ENCODE measurements at regions not wholly inside any gene's neighbourhood (a gene's known extent, or its start where the extent isn't known, plus 50 kb on each side); places are given as distances from the start of the nearest gene placed in this dataset.
A peak's percentile ranks its signal among the peaks of the same experiment; 100 is the strongest.

DNA sequence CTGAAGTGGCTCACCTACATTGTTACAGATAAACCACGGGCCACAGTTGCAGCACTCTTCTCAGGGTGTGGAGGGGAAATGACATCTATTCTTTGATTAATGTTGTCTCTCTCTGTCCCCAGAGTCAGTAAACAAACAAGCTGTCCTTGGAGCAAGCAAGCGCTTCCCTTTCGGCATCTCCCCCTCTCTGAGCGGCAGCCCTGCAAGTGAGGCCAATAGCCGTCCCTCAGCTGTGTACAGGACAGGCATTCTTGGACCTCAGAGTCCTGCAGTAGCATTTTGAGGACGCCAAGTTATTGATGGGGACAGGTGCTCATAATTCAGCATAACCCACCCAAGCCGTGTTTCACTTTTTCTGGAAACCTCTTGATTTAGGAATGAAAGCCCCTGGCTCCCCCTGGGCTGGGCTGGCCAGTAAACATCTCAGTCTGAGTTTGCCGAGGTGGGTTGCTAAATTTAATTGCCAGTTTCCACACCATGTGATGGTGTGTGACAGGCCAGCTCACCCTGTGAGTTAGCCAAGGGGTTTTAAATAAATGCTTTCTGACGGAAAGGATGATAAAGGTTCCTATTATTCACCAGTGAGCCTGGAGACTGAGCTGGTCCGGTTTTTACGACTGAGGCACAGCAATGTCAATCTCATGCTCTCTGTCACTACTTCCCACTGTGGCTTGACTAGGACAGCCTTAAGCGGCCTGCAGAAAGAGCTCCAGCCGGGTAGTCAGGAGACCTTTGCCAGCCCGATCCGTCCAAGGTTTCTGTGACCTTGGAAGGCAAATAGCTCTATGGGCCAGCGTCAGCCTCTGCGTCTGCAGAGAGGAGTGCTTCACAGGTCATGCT lies 214.8 kb upstream of the RREB1 start:
- no peak for DNase-seq

DNA sequence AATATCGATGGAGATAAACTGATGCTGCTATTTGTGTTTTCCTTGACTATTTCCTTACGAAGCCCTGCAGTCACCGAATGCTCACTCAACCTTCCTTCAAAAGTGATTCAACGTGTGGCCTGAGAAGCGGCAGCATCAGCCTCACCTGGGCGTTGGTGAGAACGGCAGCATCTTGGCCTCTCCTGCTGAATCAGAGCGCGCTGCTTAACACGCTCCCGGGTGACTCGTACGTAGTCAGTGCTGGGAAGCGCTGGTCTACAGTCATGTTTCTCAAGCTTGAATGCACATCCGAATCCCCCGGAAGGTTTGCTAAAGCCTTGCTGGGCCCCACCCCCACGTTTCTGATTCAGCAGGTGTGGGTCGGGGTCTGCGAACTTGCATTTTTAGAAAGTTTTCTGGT lies 214.1 kb upstream of the RREB1 start:
- DNase-seq = no peak

DNA sequence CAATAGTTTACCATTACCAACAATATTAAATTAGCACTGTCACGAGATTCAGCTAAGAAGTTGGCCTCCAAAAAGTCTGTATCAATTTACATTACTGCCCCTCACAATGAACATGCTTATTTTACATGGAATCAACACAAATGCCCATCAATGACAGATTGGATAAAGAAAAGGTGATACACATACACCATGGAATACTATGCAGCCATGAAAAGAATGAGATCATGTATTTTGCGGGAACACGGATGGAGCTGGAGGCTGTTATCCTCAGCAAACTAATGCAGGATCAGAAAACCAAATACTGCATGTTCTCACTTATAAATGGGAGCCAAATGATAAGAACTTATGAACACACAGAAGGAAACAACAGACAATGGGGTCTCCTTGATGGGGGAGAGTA lies 211.8 kb upstream of the RREB1 start:
- no peak for DNase-seq

DNA sequence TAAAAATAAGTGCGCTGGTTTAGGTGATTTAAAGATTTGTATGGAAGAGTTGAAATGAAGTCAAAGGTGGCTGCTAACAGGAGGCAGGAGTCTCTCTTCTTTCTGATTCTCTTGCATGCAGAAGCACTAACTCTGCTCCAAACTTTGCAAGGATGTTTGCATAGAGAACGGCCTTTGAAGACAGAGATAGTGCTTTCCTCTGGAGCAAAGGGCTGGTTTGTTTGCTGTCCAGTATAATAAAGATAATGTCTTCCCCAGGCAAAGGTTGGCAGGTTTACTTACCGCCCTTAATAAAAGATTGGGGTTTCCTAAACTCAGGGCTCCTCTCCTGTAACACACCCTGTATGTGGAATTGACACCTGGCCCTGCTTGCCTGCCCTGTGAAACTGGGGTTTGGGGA lies 210.6 kb upstream of the RREB1 start:
- DNase-seq = no peak

DNA sequence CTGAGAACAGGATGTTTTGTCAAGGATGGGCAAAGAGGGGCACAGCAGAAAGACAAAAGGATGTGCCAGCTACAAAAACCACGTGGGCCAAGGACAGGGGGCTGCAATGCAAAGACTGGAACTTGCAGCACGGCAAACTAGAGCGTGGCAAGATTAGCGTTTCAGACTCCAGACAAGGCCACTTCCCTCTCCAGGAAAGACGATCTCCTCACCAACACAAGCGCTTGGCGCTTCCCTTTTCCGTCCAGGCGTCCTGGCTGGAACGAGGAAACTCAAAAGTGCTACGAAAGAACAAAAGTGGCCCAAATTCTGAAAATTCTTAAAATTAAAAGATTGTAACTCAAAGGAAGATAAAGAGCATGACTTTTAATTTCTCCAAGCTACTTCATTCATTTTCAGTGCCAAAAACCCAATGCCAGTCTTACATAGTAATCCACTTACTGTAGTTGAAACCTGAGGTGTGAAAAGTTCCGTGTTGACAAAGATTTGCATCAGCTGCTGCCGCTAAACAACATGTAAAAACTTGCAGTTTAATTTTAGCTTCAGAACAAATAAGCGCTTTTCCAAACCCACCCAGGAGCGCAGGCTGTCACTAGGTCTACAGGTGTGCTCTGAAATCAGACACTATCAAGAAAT lies 207.1 kb upstream of the RREB1 start:
- DNase-seq = no peak

DNA sequence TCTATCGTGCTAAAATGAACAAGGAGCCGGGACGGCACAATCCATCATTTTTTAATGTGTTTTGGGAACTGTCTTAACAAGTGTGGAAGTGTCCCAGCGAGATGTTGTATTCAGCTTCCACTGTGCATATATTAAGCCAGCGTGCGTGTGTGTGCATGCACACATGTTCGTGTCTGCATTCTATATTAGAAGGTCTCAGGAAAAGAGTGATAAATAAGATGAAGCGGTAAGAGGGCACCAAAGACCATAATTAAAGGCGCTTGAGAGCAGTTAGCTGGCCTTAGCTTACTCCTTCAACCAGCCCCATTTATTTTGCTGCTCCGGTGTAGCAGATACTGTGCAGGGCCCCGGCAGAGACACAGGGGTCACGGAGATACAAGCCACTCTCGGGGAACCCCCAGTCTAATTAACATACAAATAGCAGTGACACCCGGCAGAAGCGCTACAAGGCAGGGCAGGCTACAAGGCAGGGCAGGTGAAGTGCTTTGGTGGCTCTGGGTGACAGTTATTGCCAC lies 206.5 kb upstream of the RREB1 start:
- DNase-seq = no peak

DNA sequence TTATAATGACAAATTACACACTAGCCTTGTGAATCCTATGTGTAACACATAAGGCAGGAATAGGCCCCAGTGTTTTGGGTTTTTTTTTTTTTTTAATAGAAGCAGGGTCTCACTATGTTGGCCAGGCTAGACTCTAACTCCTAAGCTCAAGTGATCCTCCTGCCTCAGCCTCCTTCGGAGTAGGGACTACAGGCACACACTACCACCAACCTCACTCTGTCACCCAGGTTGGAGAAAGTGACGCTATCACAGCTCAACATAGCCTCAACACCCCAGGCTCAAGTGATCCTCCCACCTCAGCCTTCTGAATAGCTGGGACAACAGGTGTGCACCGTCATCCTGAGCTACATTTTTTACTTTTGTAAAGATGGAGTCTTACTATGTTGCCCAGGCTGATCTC lies 205.8 kb upstream of the RREB1 start:
- no peak for DNase-seq

DNA sequence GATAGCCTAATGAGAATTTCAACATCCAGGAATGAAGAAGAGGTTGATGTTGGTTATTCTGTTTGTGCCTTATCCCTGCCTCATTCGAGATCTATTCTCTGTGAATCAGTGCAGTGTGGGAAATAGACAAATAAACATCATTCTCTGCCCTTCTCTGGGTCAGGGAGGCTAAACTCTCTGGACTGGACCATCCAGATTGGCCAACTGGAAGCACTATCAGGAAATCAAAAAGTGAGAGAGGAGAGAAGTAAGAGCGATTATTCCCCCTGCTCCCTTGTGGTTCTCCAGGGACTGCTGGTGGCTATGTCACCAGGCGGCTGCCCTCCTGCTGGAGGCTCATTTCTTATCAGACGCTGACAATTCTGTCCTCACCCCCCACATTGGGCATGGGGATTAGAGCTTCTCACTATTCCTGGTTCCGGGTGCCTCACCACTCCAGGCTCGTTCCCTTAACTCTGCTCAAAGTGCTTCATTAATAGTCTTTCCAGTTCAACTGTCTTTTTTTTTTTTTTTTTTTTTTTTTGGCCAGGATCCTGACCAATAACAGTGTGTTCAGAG lies 201.7 kb upstream of the RREB1 start:
- DNase-seq = no peak

DNA sequence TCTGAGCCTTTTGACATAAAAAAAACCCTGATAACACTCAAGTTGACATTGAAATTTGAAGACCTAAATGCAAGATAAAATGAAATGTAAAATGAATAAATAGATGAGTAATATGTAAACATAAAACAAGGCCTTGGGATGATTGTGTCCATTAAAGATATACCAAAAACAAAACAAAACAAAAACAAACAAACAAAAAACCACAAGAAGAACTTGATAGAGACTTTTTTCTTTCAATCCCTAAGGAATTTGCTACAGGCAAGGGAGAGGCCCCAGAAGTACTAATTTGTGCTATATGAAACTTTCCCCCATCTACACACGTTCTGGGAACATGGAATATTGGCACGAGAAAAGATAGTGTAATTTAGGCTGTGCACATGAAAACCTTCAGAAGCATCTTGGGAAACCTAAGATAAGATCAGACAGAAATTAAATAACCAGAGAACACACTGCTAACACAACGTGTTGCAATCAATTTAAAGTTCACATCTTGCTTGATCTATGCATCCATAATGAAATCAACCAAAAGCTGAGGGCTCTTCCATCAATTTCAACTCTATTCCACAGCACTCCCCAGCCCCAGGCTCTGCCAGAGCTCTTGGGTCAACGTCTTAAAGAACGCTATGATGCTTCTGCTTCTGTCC lies 201.1 kb upstream of the RREB1 start:
- DNase-seq = no peak

DNA sequence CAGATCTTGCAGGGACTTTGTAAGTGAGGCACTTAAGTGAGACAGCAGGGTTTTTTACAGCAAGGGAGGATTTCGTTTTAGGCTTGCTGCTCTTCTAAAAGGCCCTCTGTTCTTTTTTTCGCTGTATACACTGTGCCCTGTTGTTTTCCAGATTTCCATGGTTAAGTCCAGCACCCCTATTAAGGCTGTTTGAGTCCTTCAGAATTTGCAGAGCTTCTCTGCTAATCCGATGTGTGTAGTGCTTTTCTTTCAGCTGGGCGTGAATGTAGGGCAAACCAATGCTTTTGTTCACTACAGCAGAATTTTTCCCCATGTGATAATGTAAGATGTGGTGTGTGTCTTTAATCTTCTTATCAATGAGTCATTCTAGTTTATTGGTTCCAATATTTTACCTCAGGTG lies 200.5 kb upstream of the RREB1 start:
- DNase-seq = no peak

DNA sequence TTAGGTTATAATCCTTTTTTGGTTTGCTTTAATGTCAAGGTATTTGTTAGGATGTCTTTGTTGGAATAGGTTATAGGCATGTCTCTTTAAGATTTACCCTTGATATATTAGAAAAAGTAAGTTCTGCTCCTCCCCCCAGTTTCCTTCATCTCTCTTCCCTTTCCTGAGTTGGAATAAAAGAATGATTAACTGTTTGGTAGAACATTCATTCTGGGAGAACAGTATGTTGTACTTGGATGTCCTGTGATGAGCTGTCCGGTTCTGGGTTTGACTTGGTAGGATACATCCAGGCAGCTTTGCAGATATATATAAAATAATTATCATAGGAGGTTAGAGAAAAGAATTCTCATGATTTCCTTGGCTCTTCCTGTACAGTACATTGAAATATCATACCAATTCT lies 199.6 kb upstream of the RREB1 start:
- no peak for DNase-seq

DNA sequence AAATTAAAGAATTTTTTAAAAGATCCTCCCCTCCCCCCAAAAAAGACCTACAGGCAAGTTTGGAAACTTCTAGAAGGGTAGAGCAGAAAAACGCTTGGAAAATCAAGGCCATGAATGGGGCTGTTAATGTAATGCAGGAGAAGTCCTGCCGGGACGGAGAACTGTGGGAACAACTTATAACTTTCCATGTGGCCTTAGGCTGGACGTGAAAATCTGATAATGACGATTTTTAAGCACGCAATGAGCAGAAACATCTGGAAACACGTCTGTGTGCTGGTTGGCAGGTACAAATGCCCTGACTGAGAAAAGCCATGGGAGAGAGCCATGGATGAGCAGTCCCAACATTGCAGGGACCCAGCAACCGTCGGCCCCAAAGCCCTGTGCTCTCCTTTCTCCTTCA lies 198.7 kb upstream of the RREB1 start:
- DNase-seq = no peak

DNA sequence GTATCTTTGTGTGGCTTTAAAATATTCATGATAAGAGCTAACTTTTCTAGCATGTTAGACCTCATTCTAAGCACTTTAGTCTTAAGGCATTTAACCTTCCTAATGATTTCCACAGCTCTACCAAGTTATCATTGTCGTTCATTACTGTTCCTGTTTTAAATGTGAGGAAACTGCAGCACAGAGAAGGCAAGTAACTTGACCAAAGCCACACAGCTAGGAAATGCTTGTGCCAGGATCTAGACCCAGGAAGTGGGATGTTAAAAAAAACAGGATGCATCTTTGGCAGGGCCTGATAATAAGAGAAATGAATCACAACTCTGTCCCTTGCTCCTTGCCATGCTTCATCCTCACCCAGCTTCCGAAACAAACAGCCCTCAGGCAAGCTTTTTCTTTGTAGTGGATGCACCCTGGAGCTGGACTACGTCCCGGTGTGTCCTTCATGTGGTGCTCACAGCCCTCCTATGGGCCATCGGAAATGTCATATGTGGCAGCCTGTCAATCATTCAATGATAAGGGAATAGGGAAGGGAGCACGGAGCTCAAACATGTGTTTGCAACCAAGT lies 196.9 kb upstream of the RREB1 start:
- peak; percentile 23 for DNase-seq

DNA sequence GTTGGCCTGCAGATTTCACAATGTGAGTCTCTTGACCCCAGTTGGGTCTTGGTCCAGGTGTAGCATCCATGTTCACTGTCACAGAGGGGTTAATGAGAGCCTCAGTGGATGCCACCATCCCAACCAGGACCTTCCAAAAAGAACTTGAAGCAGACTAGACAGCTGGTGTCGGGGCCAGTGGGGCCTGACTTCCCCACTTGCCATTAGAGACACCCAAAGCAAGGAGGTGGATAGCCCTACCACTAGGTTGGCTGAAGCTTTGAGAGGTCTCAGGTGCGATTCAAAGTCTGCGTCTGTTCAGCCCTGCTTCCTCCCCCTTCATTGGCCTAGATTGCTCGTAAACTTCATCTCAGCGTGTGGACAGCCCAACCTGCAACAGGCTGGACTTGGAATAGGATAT lies 196.4 kb upstream of the RREB1 start:
- no peak for DNase-seq

DNA sequence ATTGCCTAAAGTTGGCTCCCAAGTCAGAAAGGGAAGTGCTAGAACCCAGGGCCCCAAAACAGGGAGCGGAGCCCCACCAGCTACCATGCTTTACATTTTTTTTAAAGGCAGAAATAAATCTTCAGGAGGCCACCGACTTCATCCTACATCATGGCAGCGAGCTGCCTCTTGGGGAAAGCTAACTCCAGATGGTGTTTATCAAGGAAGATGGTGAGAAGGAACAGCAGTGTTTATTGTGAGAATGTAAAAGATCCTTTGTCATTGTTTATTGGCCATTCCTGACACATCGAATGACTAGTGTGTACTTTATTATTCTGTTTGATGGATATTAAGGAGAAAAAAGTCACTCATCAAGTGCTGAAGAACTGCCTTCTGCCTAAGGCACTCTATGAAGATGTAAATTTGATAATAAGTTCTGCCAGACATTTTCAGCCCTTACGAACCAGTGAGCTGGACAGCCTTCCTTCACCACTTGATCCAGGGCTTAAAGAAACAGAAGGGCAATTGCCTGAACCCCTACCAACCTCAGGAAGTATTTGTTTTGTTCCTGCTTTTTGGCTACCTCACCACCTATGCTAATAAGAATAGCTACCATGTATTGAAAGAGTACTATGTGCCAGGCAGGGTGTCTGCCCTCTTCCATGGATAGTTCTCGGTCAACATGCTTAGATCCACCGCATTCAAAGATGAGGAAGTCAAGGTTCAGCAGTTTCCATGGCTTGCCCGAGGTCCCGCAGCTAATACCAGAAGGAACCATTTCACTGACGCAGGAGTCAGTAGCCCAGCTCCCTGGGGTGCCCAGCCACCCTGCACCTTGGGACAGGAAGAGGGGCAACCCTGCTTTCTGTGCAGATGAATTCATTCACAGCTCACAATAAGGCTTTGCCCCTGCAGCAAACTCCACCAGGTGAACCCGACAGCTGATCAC lies 194.7 kb upstream of the RREB1 start:
- DNase-seq = no peak

DNA sequence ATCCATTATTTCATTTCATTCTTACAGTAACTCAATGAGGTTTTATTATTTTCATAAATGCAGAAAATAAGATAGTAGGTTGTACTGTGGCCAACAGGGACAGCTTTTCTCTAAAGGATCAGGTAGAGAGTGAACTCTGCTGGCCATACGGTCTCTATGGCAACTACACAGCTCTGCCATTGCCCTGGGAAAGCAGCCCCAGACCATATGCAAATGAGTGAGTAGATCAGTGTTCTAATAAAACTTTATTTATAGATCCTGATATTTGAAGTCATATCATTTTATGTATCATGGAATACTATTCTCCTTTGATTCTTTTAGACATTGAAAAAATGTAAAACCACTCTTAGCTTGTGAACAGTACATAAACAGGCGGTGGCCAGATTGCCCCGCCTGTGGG lies 192.5 kb upstream of the RREB1 start:
- DNase-seq = no peak

DNA sequence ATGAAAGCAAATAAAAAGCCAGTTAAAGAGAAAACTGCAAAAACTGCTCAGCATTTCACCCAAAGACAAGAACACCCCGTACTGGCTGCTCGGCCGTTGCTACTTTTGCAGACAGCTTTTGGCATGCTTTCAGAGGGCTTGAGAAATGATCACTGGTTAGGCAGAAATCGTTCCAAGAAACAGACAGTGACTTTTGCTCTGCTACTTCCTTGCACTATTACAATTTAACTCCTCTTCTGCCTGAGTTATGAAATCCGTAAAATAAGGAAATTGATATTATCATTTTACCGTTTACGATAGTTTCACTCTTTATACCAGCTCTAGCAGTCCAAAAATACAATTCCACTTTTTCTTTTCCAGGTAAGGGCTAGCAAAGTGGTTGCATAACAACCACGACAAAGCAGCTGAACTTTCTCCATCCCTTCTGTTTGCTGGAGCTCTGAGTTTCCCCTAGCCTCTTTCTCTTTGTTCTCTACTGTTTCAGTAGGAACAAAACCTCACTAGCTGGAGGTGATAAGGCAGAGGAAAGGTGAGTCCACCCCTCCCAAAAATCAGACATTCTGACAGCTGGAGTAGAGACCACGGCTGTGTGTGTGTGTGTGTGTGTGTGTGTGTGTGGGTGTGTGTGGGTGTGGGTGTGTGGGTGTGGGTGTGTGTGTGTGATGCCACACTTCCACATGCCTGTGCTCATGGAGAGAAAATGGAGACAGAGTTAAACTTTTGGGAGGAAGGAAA lies 191.8 kb upstream of the RREB1 start:
- DNase-seq = peak; percentile 18

DNA sequence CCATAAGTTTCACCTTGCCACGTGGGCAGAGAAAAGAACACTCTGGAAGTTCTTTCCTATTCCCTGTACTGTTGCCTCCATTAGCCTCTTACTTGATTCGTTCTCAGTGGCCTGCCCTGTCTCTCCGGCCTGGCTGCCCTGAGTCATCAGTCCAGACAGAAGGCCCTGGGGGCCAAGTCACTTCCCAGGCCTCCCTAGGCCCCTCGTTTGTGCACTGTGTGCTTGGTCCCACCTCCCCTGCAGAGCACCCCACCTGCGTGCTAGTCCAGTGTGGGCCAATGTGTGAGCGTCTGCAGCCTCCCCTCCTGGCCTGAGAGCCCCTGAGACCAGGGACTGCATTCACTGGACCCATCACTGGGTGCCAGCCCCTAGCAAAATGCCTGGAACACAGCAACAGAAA lies 191.2 kb upstream of the RREB1 start:
- peak; percentile 42 for DNase-seq

DNA sequence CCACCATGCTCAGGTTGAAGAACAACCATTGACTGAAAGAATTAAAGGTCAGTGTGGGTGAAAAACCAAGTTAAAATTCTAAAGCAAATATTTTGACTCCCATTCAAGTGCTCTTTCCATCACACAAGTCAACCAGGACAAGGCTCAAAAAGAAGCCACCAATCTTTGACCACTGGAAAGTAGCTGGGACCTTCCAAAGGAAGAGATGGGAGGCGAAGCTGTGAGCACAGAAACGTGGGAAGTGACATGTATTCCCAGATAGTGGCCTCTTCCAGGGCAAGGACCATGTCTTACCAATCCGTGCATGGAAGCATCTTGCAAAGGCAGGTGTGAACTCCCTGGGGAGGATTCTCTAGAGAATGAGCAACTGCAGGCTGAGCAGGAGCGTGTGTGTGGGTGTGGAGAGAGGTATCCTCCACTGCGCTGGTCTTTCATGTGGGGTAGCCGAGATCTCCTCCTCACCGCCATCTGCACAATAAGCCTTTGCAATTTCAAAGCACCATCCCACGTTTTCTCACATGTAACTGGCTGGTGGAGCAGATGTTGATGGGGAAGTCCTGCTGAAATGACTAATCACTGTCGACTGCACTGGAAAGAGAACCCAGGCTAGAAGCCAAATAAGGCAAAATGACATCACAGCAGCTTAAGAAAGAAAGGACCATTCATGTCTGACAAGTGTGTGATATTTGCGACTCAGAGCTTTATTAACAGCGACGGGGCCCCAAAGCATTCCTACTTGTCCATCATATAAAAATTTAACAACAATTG lies 189.4 kb upstream of the RREB1 start:
- peak; percentile 53 for DNase-seq

DNA sequence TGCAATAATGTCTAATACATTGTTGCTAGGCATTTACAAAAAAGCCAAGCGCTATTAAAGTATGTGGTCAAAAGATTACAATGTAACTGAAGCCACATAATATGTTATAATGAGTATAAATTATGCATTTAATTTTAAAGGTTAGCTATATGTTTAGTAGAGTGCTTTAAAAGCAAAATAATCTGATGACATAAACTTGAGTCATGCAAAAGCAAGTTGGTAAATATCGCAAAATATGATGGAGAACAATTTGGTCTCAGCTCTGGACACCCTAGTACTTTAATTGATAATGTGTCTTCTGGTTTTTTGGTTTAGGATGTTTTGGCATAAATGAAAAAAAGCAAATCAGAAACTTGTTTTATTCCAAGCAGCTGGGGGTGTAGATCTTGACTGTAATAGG lies 188.6 kb upstream of the RREB1 start:
- DNase-seq = no peak

All from EL (cell line).